ENCODE measurements at regions not wholly inside any gene's neighbourhood (a gene's known extent, or its start where the extent isn't known, plus 50 kb on each side); places are given as distances from the start of the nearest gene placed in this dataset.

GRCh38 chr9:107784235-107784958 lies 294.8 kb upstream of the KLF4 start:
- Histone ChIP-seq H3K9me2 (ENCODE audit: insufficient read depth) (no peaks in the 10 kb centered on the region), H3K79me2 (ENCODE audit: insufficient read depth, low read length) (no peaks in the 10 kb centered on the region), H3K4me2 (ENCODE audit: low read length) (0 out of 2 replicates have a peak overlapping the region, but pooled peaks have one; percentile 24), H3K27me3 (ENCODE audit: insufficient read depth, low read length) (no peaks in the 10 kb centered on the region), H3K36me3 (ENCODE audit: control insufficient read depth in 1 of 2, insufficient read depth in 2 of 2, low read length in 2 of 2) (no peaks in the 10 kb centered on the region), H3K9me3 (ENCODE audit: control insufficient read depth in 1 of 2, insufficient read depth in 1 of 2, low read depth in 1 of 2, low read length in 2 of 2) (no peaks in the 10 kb centered on the region), H3K27ac (ENCODE audit: low read depth, low read length) (no peak overlapping the region; the same call in 1 of the 2 replicates), H3K4me1 (ENCODE audit: control insufficient read depth in 1 of 2, insufficient read depth in 2 of 2, low read length in 2 of 2) (peaks cover 8 to 10% of the 10 kb centered on the region in 2 experiments; a peak in 3 of 4 replicates), H3K9ac (ENCODE audit: low read length) (no peak overlapping the region), H2AFZ (ENCODE audit: low read depth, low read length, poor library complexity, severe bottlenecking) (peak overlapping the region; percentile 52), H4K20me1 (ENCODE audit: insufficient read depth) (no peaks in the 10 kb centered on the region), H3K4me3 (replicated peaks in 1 of 2; ENCODE audit: low read depth in 1 of 2, low read length in 2 of 2) (no peak overlapping the region)
- ChIA-PET POLR2A (interaction anchor here (0.7 to 0.9 kb wide), 2 partner anchors 13 to 14 kb away, joined by 3 read pairs; no protein-coding TSS in a partner anchor), CTCF (interaction anchor here (0.6 kb wide), 1 partner anchor 31 kb away, joined by 3 read pairs; no protein-coding TSS in a partner anchor), RAD21 (ENCODE audit: low non-redundant PET in 1 of 2, low total read pairs in 2 of 2, uncharacterized antibody in 2 of 2, unreplicated experiment in 2 of 2) (interaction anchor here in 1 of 2 experiments (0.6 kb wide), 1 partner anchor 20 kb away, joined by 4 read pairs; no protein-coding TSS in a partner anchor)
- ATAC-seq, result peak; percentile 92
- intact Hi-C loops (cut with micrococcal nuclease), result no loop called here
- TF ChIP-seq ELF1 (IDR thresholded peaks at IDR 0.05; ENCODE audit: borderline replicate concordance, low read depth) (peak; percentile 15; the same call in 1 of the 2 replicates), CBX3 (IDR thresholded peaks at IDR 0.05; ENCODE audit: low read depth) (no peak)
- peak; percentile 15 for DNase-seq (ENCODE audit: low read depth, low spot score)
- no TSS peak for BruUV-seq (replicated peaks)

GRCh38 chr9:107782789-107783188 lies 293.2 kb upstream of the KLF4 start:
- H3K9ac ChIP-seq (ENCODE audit: low read length), result no peak overlapping the region
- H2AFZ ChIP-seq (ENCODE audit: low read depth, low read length, poor library complexity, severe bottlenecking), result no peak overlapping the region
- ChIA-PET CTCF (no interaction called here), POLR2A (no interaction called here), RAD21 (ENCODE audit: low non-redundant PET in 1 of 2, low total read pairs in 2 of 2, uncharacterized antibody in 2 of 2, unreplicated experiment in 2 of 2) (no interaction called here)
- H3K36me3 ChIP-seq (ENCODE audit: control insufficient read depth in 1 of 2, insufficient read depth in 2 of 2, low read length in 2 of 2), result no peaks in the 10 kb centered on the region
- H3K27ac ChIP-seq (ENCODE audit: low read depth, low read length), result no peak overlapping the region
- no peak overlapping the region for H3K4me3 ChIP-seq (replicated peaks in 1 of 2; ENCODE audit: low read depth in 1 of 2, low read length in 2 of 2)
- no peaks in the 10 kb centered on the region for H3K27me3 ChIP-seq (ENCODE audit: insufficient read depth, low read length)
- no TSS peak for BruUV-seq (replicated peaks)
- peaks cover 8 to 10% of the 10 kb centered on the region in 2 experiments; a peak in 3 of 4 replicates for H3K4me1 ChIP-seq (ENCODE audit: control insufficient read depth in 1 of 2, insufficient read depth in 2 of 2, low read length in 2 of 2)
- no peak for ATAC-seq
- H4K20me1 ChIP-seq (ENCODE audit: insufficient read depth), result no peaks in the 10 kb centered on the region
- DNase-seq (ENCODE audit: low read depth, low spot score), result no peak
- no peak for TF ChIP-seq SP1 (IDR thresholded peaks at IDR 0.05; ENCODE audit: low read depth)
- TF ChIP-seq CEBPB (IDR thresholded peaks at IDR 0.05; ENCODE audit: low read depth), result no peak
- TF ChIP-seq ZBTB33 (IDR thresholded peaks at IDR 0.05; ENCODE audit: extremely low read depth, insufficient replicate concordance, low read length), result no peak
- no peak for TF ChIP-seq SRF (IDR thresholded peaks at IDR 0.05; ENCODE audit: low read depth)
- TF ChIP-seq EZH2 (IDR thresholded peaks at IDR 0.05), result no peak
- no peak for TF ChIP-seq ZNF274 (IDR thresholded peaks at IDR 0.05; ENCODE audit: low read depth, low read length)
- TF ChIP-seq RAD21 (IDR thresholded peaks at IDR 0.05; ENCODE audit: low read depth), result no peak
- TF ChIP-seq SIN3A (IDR thresholded peaks at IDR 0.05; ENCODE audit: low read depth), result no peak
- no peak for TF ChIP-seq ELF1 (IDR thresholded peaks at IDR 0.05; ENCODE audit: borderline replicate concordance, low read depth)
- no peak for TF ChIP-seq MAX (IDR thresholded peaks at IDR 0.05)
- TF ChIP-seq JUND (IDR thresholded peaks at IDR 0.05), result no peak
- TF ChIP-seq CBX3 (IDR thresholded peaks at IDR 0.05; ENCODE audit: low read depth), result no peak
- no peak for TF ChIP-seq FOSL1 (IDR thresholded peaks at IDR 0.05; ENCODE audit: low read depth)
- TF ChIP-seq POLR2A (IDR thresholded peaks at IDR 0.05; ENCODE audit: borderline replicate concordance, extremely low read depth, insufficient read depth, insufficient read length), result no peak
- intact Hi-C loops (cut with micrococcal nuclease), result no loop called here
- H3K9me2 ChIP-seq (ENCODE audit: insufficient read depth), result no peaks in the 10 kb centered on the region
- no peaks in the 10 kb centered on the region for H3K9me3 ChIP-seq (ENCODE audit: control insufficient read depth in 1 of 2, insufficient read depth in 1 of 2, low read depth in 1 of 2, low read length in 2 of 2)
- no peaks in the 10 kb centered on the region for H3K79me2 ChIP-seq (ENCODE audit: insufficient read depth, low read length)
- H3K4me2 ChIP-seq (ENCODE audit: low read length), result no peak overlapping the region

All from HCT116 (cell line).